HG03108 (cell line): ENCODE measurements at regions not wholly inside any gene's neighbourhood (a gene's known extent, or its start where the extent isn't known, plus 50 kb on each side); places are given as distances from the start of the nearest gene placed in this dataset.

ENCODE experiments used
- ATAC-seq: cut with Tn5 transposase; IDR thresholded peaks from one replicate; pipeline ENCODE4 v1.9.1; 2021; ENCODE audit warnings: moderate library complexity; ENCODE audit not compliant: unreplicated experiment

DNA sequence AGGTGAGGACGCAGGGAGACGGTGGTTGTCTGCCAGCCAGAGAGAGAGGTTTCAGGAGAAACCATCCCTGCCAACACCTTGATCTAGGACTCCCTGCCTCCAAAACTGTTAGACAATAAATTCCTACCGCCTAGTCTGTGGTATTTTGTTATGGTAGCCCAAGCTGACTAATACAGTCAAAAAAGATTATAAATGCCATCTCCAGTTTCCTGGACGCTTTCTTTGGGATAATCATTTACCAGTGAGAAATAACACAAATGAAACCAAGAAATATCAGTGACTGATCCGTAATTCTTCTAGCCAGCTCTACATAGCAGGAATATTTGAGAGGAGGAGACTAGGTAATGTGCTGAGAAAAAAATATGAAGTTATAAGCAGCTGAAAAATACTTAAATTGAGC, 707.8 kb upstream of the LMCD1 start:
- no peak for ATAC-seq

DNA sequence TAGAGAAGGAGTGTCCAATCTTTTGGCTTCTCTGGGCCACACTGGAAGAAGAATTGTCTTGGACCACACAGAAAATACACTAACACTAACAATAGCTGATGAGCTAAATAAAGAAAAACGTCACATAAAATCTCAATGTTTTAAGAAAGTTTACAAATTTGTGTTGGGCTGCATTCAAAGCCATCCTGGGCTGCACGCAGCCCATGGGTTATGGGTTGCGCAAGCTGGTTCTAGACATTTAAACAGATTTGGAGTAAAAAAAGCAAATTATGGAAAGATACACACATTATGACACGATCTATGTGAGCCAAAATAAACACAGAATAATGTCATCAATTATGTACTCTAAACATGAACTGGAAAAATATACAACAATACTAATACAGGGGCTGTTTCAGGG, 703.3 kb upstream of the LMCD1 start:
- ATAC-seq = no peak

DNA sequence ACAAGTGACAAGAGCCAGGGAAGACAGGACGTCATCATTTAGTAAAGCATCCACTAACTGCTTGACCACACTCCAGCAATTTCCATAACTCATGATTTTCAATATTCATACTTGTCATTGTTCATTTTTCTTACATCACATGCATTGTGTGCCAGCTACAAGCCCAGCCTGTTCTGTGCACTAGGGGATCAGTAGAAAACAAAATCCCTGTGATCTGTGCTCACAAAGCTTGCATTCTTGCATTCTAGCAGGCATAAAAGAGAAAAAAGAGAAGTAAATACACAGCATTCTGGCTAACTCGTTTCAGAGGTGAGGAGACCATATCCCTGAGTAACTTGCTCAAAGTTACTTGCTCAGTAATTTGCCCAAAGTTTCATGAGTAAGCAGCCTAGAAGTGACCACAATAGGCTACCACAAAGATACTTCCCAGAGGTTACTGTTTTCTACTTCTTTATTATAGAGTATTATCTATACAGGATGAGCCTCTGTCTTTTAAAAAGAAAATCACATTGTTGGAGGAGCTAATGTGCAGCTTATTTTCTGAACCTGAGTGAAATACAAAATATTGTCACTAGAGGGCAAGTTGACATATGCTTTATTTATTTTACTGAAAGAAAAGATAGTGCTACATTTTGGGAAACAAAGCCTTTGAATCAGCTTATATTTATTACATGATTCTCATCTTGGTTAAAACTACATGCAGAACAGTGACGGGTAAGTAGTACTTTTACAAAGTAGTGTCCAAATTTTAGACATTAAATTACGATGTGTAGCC, 701.4 kb upstream of the LMCD1 start:
- no peak for ATAC-seq

DNA sequence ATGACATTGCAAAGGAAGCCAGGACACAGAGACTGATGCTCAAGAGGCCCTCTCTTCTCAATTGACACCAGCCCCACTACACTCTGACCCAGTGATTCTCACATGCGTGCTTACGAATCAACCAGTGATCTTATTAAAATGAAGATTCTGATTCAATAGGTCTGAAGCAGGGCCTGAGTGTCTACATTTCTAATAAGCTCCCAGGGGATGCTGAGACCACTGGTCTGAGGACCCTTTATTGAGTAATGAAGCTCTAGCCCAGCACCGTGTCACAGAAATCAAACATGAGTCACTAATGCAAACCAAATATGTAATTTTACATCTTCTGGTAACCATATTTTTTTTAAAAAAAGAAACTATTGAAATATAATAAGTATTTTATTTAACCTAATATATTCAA, 689.1 kb upstream of the LMCD1 start:
- no peak for ATAC-seq

DNA sequence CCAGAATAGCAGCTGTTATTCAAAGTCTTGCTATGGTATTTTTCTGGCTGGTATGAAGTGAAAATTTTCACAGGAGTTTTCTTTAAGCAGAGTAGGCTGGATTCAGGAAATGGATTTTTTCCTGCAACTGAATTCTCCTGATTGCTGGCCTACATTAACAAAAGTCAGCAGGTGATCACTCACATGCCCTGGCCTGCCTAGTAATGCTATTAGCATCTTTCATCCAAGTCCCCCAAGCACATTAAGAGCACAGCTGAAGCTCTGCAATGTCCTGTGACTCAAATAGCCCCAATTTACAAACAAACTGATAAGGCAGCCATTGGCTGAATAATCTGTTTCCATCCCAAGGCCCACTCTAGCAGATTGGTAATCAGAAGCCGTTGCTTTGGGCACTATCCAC, 688.3 kb upstream of the LMCD1 start:
- ATAC-seq = no peak

DNA sequence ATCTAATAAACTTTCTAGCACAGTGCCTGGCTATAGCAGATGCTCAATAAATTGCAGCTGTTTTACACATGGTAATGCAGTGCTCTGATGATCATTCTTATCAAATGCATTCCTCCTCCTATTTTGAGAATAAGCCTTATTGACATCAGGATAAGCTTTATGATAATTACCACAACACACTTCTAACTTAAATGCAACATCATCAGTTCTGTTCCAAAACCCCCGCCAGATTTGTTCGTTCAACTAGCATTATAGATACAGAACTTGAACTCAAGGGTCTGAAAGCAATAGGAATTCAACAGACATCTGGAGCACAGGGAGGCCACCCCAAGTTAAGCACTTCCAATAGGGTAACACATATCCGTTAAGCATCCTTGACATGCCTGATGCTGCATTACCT, 684.4 kb upstream of the LMCD1 start:
- ATAC-seq = no peak

DNA sequence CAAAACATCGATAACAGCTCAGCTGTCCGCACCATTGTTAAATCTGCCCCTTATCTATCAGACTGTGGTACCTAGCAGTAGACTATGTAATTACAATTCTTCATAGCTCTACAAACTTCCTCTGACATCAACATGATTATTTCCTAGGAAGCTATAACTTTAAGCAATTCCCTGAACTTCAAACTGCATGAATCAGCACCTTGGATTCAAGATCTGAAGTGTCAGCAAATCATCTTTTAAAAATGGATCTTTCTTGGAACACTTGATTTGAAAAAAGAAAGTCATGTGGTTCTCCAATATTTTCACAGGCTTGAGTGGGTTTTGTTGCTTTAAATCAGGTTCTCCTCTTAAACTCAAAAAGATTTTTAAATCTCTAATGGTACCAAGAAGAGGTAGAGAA, 680.7 kb upstream of the LMCD1 start:
- no peak for ATAC-seq

DNA sequence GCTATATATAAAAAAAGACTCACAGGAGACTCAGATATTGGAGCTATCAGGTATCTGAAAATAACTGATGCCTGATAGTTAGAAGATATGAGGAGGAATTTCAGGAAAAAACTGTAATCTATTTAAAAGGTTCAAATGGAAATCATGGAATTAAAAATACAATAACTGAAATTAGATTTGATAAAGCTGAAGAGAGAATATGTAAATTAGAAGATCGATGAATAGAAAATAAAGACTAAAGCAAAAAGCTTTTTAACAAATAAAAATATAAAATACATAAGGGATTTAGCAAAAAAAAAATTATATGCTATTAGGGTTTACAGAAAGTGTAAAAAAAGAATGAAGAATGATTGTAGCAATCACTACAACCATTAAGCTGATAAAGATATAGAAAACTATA, 679.8 kb upstream of the LMCD1 start:
- ATAC-seq = no peak

DNA sequence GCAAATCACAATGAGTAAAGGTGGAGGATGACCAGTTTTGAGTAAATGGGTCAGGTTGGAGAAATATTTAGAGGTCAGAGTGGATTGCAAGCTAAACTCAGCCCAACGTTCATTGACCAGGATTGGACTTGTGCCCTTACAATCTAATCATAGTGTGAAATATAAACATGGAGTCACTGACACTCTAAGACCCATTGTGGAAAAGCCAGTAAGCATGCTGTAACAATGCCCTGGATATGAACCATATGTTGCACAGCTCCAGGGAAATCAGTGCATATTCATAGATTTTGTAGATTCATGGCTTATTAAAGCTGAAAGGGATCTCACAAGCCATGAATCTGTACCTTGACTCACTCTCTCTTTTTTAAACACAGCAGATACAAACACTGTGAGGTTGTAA, 660.2 kb upstream of the LMCD1 start:
- no peak for ATAC-seq

DNA sequence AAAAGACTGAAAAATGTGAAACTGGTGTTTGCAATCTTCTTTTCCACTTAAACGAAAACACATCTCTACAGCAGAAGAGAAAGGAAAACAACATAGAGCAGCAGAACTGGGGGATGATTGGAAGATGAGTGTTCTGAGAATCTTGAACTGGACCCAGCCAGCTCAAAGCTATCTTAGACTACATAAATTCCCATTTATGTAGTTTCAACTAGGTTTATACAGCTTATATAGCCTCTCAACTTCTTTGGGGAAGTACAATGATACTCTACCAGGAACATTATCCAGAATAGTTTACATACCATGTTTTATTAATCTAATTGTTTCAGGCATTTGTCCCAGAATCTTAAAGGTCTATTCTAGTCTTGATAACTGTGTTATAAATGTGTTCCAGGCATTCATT, 658.2 kb upstream of the LMCD1 start:
- no peak for ATAC-seq

DNA sequence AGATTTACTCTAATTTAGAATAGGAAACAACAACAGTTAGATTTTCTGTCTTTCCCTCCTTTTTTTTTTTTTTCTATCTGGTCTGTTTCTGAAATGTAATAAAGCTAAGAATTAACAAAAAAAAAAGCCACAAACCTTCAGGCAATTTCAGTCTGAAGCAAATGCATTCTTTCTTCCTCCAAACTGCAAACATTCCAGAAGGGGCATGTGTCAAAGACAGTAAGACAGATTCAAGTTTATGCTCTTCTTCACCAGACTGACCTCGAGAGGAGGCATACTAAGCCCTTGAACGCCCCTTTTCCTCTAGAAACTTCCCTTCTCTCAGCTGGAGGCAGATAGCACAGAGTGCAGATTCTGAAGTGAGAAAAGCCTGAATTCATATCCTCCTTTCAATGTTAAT, 654.6 kb upstream of the LMCD1 start:
- ATAC-seq = no peak

DNA sequence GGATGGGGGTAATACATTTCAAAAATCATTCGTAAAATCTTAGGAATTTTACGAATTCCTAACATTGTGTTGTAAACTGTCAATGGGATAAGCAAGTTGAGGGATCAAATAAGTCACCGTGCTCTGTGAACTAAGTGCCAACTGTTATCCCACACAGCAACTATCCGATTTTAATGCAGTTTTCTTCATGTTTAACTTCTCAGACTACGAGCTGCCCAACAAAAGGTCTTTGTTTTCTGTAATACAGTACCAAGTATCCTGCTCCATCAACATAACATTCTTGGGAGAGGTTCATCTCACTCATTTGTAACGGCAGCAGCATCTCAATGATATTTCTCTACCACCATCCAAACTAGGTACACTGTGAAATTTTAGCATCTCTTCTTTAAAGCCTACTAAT, 654.1 kb upstream of the LMCD1 start:
- ATAC-seq = no peak

DNA sequence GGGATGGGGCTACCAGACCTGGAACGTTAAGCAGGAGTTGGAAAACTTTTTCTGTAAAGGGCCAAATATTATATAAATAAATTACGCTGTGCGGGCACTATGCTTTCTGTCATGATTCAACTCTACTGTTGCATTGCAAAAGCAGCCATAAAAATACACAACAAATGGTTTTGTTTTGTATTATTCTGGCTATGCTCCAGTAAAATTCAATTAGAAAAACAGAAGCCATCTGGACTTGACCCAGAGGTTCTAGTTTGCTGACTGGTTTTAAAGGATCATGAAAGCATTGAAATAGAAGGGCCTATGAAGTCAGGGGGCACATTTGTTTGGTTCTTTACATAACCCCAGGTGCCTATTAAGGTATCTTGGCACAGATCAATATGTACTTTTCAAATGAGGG, 647.4 kb upstream of the LMCD1 start:
- ATAC-seq = no peak

DNA sequence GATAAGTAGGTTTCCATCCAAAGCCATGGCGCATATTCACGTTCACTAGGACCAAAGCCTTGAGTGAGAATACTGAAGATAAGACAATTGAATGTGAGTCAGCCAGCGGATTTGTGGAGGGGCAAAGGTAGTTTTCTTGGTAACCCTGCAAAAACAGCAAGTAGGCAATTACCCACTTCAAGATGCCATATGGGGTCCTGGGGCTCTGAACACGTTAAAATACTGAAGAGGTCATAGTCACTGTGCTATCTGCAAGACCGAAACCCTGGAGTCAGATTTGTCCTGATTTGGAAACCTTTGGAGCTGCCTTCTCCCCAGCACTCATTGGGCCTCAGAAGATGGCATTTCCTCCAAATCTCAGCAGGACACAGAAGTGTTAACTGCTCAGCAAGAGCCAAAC, 646.9 kb upstream of the LMCD1 start:
- no peak for ATAC-seq

DNA sequence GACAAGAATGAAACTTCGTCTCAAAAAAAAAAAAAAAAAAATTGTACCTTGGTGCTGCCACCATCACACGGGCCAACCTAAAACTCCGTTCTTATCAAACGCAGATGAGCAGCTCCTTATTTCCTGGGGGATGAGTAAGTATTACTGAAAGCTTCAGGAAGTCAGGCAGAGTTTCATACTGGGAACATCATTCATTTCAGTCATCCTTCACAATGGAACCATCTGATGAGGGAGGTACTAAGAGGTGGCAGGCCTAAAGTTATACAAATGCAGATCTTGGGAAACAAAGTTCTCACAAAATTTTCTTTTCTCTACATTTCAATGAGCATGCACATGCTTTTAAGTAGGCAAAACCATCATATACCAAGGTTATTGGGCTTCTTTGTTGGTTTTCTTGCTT, 636.0 kb upstream of the LMCD1 start:
- no peak for ATAC-seq

DNA sequence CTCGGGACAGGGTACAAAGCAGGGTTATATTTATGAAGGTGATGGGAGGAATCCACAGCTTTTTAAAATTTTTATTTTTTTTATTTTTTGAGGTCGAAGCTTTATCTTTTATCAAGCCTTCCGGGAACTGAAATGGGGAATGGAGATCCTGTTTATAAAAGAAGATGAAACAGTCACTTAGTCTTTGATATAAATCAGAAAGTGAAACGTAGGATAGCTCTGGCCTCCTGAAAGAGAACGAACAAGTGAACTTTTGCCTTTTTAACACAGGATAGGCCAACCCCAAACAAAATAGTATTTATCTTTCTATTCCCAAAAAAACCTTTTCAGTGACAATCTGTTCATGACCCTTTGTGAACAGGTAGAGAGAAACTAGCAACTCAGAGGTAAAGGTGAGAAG, 634.0 kb upstream of the LMCD1 start:
- no peak for ATAC-seq

DNA sequence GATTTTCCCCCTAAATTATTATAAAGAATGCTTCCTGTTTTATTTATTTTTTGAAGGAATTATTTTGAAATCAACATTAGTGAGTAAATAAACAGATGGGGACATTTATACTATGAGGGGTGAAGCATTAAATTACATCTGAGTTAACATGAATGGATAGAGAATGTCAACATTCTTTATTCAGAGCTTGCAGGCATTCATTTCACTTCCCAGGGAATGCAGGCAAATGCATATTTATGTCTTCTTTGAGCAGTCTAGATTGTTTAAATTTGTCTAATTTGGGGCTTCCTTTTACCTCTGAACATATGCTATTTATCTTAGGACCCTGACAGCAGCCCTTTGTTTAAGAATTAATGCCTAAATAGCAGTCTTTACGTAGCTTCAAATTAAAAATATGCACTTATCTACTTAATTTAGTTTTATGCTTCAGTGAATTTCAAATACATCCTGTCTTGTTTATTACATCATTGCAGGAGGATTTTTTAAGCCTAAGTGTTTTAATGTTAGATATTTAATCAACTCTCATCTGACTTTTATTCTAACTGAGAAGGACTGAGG, 630.5 kb upstream of the LMCD1 start:
- ATAC-seq = no peak

DNA sequence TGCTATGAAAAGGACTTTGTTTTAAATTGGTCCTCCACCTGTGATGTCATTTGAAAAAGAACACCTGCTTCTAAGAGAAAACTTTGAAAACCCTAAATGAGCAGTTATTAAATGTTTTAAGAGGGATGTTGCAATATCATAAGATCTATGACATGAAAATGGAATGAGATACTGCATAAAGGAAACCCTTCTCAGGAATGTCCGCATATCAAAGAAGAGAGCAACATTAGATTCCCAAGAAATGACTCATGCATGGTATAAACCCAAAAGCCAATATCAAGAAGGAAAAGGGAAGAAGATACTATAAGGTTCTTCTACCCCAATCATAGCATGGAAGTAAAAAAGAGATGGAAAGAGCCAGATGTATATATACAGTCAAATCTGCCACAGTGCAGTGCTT, 627.5 kb upstream of the LMCD1 start:
- ATAC-seq = no peak

DNA sequence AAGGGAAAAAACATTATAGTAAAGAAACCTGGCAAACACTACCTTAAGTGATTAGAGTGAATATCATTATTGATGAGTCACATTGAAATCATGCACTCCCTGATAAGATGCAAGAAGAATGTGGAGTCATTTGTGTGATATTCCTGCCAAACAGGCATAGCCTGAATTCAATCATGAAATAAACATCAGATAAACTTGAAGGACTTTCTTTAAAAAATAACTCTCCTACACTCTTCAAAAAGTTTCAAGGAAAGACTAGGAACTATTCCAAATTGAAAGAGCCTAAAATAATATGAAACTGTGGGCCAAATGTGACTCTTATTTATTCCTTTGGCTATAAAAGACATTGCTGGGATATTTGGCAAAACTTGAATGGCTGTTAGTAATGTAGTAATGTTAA, 625.7 kb upstream of the LMCD1 start:
- ATAC-seq = no peak

DNA sequence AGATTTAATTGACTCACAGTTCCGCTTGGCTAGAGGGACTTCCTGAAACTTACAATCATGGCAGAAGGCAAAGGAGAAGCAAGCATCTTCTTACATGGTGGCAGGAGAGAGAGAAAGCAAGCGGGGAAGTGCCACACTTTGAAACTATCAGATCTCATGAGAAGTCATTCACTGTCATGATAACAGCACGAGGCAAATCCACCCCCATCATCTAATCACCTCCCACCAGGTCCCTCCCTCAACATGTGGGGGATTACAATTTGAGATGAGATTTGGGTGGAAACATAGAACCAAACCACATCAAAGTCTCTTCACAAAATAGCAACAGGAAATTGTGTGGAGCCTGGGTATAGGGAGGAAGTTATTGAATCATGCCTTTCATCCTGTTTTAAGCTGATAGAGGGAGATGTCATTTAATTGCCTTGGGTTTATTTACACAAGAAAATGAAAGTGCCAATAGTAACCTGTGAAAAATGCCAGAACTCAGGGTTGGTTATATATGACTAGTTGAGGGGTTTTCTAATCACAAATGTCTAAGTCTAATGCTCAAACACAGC, 624.8 kb upstream of the LMCD1 start:
- no peak for ATAC-seq

DNA sequence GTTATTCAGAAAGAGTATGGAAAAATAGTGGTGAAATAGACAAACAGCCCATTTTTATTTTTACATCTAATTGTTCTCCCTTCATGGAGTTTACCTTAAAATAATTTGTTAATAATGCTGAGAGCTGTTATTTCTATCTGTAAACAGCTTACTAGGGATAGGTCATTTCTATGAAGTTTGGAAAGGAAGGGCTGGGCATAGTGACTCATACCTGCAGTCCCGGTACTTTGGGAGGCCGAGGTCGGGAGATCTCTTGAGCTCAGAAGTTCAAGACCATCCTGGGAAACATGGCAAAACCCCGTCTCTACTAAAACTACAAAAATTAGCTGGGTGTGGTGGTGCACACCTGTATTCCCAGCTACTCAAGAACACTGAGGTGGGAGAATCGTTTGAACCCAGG, 624.3 kb upstream of the LMCD1 start:
- no peak for ATAC-seq

DNA sequence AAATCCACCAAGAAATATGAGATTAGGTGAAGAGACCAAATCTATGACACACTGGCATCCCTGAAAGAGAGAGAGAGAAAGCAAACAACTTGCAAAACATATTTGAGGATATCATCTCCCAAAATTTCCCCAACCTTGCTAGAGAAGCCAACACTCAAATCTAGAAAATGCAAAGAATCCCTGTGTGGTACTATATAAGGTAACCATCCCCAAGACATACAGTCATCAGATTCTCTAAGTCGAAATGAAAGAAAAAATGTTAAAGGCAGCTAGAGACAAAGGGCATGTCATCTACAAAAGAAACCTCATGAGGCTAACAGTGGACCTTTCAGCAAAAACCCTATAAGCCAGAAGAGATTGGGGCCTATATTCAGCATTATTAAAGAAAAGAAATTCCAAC, 622.1 kb upstream of the LMCD1 start:
- ATAC-seq = no peak

DNA sequence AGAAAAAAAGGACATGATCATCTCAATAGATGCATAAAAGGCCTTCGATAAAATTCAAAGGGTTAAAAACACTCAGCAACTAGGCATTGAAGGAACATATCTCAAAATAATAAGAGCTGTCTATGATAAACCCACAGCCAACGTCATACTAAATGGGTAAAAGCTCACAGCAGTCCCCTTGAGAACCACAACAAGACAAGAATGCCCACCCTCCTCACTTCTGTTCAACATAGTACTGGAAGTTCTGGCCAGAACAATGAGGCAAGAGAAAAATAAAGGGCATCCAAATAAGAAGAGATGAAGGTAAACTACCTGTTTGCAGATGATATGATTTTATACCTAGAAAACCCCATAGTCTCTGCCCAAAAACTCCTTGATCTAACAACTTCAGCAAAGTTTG, 619.7 kb upstream of the LMCD1 start:
- no peak for ATAC-seq
